GM12873 (cell line): ENCODE measurements at regions not wholly inside any gene's neighbourhood (a gene's known extent, or its start where the extent isn't known, plus 50 kb on each side); places are given as distances from the start of the nearest gene placed in this dataset.

ENCODE experiments used
- CTCF ChIP-seq: IDR thresholded peaks from 2 replicates; pipeline ENCODE4 v1.5.1; 2012; ENCODE audit warnings: low read depth, mild to moderate bottlenecking, moderate library complexity, low read length, control low read depth; ENCODE audit not compliant: insufficient read depth; ENCODE audit errors: missing control alignments

GRCh38 chr1:238764779-238765178, 621.6 kb upstream of the CHRM3 start:
- no peak for TF ChIP-seq CTCF

GRCh38 chr1:238753252-238753651, 633.1 kb upstream of the CHRM3 start:
- TF ChIP-seq CTCF = no peak

- no peak for TF ChIP-seq CTCF
These were observed 634.0 kb upstream of the CHRM3 start for GRCh38 chr1:238752327-238752726.

GRCh38 chr1:238745069-238745468, 641.3 kb upstream of the CHRM3 start:
- no peak for TF ChIP-seq CTCF

- no peak for TF ChIP-seq CTCF
These were observed 647.5 kb upstream of the CHRM3 start for GRCh38 chr1:238738892-238739291.

- no peak for TF ChIP-seq CTCF
These were observed 658.7 kb upstream of the CHRM3 start for GRCh38 chr1:238727670-238728069.

GRCh38 chr1:238722812-238723211, 663.6 kb upstream of the CHRM3 start:
- TF ChIP-seq CTCF = no peak
